ENCODE measurements at regions not wholly inside any gene's neighbourhood (a gene's known extent, or its start where the extent isn't known, plus 50 kb on each side); places are given as distances from the start of the nearest gene placed in this dataset.
A peak's percentile ranks its signal among the peaks of the same experiment; 100 is the strongest.

DNA sequence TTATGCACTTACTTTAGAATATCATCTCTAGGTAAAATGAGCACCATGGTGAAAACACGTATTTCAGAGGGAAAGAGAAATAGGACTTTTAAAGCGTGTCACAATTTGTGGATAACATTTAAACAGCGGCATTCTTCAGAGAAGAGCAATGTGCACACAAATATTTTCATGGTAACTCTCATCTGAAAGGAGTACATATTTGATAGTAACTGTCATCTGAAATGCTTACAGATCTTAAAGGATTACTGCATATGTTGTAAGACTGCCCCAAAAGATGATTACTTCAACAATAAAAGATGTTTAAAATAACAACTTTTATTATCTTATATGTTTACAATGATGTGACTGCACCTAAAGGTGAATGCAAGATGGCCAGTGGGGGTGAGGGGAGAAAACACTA, 408.8 kb downstream of the PLA2G4A start:
- no peak for DNase-seq

DNA sequence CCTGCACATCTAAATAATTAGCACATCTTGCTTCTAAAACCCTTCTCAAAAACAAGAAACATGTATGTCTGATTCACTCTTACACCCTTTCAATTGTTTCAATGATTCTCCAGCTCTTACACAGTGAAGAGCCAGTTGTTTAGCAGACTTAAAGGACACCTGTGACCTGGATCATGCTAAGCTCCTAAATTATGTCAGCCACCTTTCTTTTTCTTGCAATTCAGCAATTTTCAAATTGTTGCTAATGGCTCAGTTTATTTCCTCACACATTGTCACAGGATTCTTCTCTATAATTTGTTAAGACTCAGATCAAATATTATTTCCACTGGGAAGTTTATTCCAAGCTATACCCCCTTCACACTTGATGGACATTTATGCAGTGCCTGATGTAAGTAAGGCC, 413.2 kb downstream of the PLA2G4A start:
- no peak for DNase-seq

DNA sequence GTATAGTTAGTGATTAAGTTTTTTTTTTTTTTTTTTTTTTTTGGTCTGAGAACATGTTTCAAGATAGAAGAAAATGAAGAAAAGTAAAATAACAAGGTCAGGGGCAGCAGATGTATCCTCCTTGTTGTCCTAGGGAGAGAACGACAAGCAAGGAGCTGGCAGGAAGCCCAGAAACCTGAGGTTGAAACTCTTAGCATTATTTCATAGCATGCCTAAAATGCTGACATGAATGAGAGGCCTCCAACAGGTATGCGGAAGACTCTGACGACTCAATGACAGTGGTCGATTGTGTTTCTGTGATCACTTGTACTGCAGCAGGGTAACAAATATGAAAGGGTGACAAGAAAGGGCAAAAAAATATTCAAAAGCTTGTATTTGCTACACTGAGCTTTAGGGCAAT, 415.9 kb downstream of the PLA2G4A start:
- DNase-seq: no peak

DNA sequence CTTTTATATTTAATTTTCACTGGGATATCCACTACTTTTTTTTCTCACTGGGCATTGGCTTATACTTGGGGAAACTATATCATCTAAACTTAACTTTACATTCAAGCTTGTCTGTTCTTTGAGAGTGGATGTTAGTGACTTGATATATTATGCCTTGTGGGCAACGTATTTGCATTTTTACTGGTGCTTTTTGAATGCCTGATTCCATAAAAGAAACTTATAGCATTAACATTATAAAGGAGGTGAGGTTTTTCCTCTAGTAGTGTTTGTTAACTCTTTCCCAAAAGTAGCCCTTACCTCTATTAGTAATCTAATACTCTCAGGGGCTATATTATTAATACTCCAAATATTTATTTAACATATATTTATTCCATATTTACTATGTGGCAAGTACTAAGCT, 416.5 kb downstream of the PLA2G4A start:
- DNase-seq: no peak

DNA sequence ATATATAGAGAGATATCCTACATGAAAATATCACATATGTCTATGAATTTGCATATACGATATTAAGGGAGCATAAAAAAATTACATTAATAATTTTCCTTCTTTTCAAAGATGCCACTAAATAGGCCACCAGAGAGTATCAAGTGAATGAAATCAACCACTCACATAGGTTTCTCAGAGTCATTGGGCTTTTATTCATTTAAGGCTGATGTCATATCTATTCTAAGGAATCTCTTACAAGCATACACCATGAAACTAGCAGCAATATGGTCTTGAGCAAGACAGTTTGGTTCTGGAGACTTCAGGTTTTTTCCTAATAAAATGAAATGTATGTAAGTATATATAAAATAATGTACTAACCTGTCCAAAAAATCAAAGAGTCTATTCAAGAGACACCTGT, 420.4 kb downstream of the PLA2G4A start:
- no peak for DNase-seq

DNA sequence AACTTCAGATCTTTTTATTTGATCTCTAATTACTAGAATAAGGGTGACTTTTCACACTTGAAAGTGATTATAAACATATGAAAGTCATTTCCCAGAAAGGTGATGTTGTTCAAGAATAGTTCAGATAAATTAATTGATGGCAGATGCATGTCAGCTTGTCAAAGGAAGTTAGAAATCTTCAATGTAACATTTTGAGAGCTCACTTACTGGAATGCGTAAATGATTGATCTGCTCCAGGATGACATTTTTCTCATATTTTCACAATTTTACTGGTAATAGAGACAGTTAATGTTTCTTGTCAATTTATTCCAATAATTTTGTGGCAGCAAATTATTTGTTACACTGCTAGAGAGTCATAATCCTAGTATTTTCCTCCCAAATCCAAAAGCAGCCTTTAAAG, 424.2 kb downstream of the PLA2G4A start:
- DNase-seq: no peak

DNA sequence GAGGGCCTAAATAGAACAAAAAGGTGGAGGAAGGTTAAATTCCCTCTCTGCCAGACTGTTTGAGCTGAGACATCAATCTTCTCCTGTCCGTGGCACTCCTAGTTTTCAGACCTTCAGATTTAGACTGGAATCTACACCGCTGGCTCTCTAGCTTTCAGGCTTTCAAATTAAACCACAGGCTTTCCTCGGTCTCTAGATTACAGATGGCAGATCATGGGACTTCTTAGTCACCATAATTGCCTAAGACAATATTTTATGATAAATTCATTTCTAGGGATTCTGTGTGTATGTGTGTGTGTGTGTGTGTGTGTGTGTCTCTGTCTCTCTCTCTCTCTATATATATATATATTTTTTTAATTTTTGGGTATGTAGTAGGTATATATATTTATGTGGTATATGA, 428.7 kb downstream of the PLA2G4A start:
- DNase-seq: no peak

DNA sequence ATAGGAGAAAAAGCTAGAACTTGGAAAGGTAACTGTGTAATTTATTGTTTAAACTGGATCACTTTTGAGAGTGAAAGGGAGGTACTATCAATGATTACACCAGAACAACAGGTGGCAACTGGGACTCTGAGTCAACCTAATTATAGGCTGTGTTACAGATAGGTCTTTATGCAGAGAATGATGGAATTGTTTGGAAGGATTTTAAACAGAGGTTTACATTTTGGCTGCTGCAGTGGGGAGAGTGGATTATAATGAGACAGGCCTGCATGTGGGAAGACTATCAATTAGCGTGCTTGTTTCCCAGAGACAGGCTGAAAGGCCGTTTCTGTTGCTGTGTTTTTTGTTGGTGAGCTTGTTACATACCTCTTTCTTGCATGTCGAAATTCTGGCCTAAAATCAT, 432.9 kb downstream of the PLA2G4A start:
- DNase-seq: no peak

DNA sequence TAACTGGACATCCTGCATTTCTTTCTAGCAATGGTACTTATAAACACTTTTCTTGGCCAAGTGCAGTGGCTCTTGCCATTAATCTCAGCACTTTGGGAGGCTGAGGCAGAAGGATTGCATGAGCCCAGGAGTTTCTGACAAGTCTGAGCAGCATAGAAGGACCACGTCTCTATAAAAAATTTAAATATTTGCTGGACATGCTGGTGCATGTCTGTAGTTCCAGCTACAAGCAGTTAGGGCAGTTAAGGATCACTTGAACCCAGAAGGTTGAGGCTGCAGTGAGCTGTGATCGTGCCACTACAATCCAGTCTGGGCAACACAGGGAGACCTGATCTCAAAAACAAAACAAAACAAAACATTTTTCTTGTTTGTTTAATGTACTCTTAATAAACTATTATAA, 434.0 kb downstream of the PLA2G4A start:
- no peak for DNase-seq

DNA sequence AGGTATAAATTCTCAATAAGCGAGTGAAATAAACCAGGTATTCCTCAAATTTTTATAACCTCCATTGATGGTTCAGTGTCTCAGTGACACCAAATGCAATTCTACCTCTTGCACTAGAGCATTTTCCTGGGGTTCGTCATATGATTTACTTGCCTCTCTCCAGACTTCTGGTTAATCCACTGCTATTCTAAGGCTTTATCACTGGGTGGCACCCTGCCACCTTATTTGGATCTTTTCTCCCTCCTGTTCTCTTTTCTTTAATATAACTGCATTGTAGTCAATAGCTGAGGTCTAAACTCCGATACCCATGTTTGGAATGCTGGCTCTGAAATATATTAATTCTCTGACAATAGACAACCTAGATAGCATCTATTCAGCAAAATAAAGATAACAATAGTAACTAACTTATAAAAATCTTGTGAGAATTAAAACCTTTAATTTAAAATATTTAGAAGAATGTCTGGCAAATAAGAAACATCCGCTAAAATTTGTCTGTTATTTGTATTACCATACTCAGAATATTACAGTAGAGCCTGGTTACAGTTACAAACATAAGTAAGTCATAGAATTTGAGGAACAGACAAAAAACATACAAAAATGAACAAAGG, 436.4 kb downstream of the PLA2G4A start:
- peak in 3 of 4 experiments; percentile 1 to 21 (median 4) for DNase-seq

DNA sequence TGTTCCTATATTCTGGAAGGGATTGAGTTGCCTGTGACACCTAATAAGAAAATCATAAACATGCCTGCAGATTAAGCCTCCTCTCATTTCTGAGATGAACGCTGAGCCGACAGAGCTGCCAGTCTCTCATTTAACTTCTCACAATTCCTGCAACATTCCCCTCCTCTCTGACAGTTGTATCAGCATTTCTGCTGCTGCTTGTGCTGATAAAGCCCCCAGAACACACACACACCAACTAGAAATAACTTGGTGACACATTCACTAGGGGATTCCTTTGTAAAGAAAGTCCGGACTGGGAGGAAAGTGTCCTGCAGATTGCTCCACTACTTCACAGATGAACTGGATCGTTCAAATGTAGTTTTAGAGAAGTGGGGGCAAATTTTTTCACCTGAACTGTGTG, 437.3 kb downstream of the PLA2G4A start:
- no peak for DNase-seq

DNA sequence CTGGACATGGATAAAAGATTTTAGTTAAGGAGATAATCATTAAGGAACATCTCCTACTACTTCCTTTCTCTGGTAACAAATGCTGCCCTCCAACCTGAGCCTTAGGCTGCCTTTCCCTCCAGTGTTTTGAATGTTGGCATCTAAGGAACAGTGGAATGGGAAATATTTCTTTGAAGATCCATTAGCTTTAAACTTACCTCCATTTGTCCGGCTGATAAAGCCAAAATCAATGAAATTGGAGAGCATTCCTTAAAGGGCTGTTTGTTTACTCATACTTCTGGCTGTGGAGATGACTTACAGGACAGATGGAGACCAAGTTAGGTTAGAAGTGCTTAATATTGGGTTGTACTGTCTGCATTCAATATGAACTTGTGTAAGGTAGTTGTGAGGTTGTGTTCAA, 439.1 kb downstream of the PLA2G4A start:
- no peak for DNase-seq

DNA sequence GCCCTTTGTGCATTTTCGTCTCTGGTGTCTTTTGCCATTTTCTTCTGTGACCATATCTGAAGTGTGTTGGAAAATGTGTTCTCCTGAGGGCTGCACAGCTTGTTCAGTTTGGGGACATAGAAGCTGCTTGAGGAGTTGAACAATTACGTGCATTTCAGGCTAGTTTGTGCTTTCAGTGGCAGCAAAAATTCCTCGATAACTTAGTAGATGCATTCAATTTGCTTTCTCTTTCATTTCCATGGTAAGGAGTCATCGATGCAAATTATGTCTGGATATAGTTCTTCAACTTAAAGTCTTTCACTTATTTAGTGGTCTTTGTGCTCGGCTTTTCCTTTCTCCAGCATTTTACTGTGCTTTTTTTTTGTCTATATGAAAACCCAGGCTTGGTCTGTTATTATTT, 441.5 kb downstream of the PLA2G4A start:
- DNase-seq: no peak

DNA sequence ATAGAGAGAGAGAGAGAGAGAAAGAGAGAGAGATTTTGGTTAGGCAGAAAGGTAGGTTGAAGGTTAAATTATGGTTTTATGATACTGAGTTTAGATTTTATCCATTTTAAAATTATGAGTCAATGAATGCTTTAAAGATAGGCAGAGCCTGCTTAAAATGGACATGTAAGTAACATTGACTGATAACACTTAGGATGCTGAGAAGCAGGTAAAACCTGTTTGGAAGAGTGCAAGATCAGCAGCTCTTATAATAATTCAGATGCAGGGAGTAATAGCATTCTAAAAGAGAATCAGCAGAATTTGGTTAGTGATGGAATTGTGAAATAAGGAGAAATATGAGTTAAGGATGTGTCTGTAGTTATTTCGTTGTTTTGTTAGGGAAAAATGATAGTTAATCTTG, 446.6 kb downstream of the PLA2G4A start:
- DNase-seq: no peak

DNA sequence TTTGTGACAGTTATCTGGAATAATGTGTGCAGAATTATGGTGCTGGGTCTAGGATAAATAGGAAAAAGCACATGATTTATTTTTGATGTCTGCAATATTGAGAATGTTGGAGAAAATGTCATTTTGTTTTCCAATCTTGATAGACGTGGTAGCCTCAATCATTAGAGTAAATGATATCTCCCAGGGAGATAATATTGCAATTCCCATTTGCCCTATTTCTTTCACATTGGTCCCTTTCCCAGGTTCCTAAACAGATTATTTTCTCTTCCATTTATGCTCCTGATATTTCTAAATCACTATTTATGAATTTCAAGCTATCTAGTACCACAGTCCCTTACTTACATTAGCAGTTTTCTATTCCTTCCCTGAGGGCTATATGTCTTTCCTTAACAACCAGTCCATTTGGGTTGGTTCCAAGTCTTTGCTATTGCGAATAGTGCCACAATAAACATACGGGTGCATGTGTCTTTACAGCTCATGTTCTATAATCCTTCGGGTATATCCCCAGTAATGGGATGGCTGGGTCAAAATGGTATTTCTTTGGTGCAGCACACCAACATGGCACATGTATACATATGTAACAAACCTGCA, 447.3 kb downstream of the PLA2G4A start:
- no peak for DNase-seq

DNA sequence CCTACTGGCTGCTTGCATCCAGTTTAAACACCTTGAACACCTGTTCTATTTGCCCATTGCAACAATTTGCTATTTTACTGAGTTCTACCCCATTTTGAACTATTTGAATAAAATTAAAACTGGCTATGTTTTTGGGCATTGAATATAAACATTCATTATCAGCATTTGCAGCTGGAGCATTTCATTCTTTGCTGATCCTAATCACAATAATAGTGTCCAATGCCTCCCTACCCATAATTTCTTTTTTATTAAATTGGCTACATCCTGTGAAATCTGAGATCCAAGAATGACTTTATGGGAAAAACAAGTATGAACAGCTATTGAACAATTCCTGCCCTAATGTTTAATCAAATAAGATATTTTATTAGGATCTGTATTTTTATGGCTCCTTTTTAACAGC, 447.9 kb downstream of the PLA2G4A start:
- DNase-seq: no peak

DNA sequence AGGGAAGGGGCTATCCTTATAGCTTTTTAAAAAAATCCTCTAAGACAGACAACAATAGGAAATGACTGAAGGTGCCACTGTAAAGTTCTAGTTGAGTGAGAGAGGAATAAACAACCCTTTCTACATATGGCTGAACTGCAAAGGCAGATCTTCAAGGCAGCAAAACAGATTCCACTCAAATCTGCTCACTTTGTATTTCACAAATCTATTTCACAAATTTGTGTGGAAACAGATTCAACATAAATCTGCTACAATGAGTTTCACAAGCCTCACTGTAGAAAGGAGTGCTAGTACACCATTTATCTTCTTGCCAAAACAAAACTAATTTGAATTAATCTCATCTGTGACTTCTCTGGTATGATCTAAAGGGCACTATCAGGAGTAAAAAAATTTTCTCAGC, 451.3 kb downstream of the PLA2G4A start:
- DNase-seq: no peak

DNA sequence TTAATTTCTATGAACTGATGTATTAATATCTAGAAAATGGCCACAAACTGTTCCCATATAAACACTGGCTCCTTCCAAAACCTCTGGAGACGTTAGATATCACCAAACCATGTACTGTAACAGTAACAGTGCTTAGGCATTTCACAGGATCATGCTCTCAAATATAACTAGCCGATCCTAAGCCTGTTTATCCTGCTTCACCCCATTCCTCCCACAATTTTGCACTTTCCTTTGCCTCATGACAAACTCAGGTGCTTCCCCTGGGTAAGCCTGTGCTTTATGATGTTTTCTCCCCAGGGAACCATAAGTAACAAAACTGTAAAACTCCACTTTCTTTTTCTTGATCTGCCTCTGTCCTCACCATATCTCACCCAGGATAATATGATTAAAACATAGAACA, 452.3 kb downstream of the PLA2G4A start:
- no peak for DNase-seq

DNA sequence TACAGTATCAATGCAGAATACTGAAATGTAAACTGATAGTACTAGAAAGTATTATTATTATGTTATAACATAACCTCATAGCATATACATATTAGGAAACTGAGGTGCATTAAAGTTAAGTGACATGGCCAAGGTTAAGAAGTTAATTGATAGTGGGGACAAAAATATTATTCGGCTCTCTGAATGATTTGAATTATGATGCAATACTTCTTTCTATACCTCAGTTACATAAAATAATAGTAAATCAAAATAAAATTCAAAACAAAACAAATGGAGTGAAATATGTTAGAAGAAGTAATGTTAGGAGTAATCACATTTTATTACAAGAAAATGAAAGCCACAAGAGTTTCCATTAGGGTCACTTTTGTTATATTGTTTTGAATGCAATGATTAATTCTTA, 455.2 kb downstream of the PLA2G4A start:
- no peak for DNase-seq

DNA sequence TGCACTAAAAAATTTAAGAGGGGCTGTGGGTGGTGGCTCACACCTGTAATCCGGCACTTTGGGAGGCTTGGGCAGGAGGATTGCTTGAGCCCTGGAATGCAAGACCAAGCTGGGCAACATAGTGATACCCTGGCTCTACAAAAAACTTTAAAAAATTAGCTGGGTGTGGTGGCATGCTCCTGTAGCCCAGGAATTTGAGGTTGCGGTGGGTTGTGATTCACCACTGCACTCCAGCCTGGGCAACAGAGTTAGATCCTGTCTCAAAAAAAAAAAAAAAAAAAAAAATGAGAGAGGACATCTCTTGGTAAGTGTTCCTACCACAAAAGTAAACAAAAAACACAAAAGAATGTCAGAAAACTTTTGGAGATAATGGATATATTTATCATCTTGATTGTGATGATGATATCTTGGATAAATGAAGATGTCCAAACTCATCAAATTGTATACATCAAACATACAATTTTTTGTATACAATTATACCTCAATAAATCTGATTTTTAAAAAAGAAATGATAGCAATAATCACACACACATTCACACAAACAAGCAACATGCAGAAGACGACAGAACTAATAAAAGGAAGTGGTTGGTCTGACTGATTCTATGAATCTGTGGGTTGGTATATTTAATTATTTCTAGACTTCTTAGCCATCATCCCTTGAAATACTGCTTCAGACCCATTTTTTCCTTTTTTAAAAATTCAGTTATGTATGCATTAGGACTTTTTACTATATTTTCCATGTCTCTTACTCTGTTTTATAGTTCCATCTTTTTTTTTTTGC, 465.9 kb downstream of the PLA2G4A start:
- DNase-seq: no peak

DNA sequence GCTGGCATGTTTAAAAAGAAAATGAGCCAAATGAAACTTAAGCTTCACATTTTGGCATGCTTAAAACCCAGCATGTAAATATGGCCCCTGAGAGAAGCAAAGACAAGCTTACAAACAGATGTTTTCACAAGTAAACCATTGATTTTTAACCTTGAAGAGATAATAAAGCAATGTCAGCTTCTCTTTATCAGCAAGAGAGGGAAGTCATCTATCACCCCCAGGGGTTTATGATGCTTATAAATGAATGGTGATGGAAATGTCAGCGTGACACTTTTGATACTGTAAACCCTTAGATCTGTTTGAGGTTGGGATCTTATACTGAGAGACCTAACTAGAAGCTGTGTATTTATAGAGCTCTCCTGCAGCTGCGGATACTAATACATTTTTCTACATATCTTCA, 471.3 kb downstream of the PLA2G4A start:
- no peak for DNase-seq

DNA sequence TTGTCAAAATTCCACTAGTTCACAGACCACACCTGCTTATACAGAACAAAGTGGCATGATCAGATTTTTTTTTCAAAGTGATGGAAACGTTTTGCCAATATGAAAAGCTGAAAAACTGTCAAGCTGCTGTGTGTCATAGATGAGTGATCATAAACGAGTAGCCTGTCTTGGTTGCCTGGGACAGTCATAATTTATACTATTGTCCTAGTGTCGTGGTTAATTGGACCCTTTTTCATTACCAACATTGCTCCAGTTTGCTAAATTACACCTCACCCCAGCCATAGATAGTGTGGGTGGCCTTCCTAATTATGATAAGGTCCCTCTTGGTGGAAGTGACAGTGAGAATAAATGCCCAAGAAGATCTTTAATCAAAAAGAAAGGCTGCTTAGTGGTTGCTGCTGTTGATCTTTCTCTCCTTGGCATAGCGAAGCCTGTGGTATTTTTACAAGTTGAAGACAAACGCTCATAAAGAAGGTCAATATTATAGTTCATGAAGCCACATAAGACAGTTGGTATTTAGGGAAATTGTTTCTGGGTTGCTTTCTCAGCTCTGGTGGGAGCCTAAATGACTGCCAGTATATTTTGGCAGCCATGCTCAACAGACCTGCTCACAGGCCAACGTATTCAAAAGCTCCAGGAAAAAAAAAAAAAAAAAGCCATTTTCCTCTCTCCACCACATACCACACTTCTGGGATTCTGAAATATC, 478.1 kb downstream of the PLA2G4A start:
- DNase-seq: no peak

DNA sequence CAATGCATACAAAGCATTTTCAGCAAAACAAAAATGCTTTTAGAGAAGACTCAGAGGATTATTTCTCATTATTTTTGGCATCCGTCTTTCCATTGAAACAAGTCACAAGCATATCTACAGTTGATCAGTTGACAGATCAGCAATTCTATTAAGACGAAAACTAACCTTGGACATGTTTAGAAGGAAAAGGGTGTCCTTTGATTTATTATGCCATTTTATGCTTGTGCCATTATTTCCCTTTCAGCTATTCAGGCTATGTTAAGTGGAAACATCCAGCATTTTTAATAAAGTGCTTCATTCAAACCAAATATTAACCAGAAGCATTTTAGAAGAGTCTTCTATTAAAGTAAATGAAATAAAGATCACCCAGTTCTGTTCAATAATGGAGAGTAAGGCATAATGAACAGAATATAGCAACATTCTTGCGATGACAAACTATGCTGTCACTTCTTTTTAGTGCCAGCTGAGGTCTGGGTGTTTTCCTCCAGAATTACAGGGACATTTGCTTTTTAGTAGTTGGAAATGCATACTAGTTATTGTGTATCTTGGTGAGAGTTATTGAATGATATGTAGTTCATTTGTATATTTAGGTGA, 481.4 kb downstream of the PLA2G4A start:
- DNase-seq: no peak

Data from suppressor macrophage (primary cell).